HFFc6 (cell line): ENCODE measurements at regions not wholly inside any gene's neighbourhood (a gene's known extent, or its start where the extent isn't known, plus 50 kb on each side); places are given as distances from the start of the nearest gene placed in this dataset.

Experiments used
- DNase-seq: peaks from one replicate; pipeline ENCODE4 v3.0.0-alpha.2; 2018
- H3K27ac Mint-ChIP-seq: 2 replicates; pipeline ENCODE4 v1.8.0; 2020; ENCODE audit warnings: mild to moderate bottlenecking, mixed read lengths
- H3K27me3 Mint-ChIP-seq: 2 replicates; pipeline ENCODE4 v1.8.0; 2021; ENCODE audit warnings: mild to moderate bottlenecking, moderate library complexity, mixed read lengths; ENCODE audit not compliant: insufficient read depth
- H3K36me3 Mint-ChIP-seq: 2 replicates; pipeline ENCODE4 v1.8.0; 2021; ENCODE audit warnings: low read depth, mixed read lengths
- H3K4me1 Mint-ChIP-seq: 2 replicates; pipeline ENCODE4 v1.8.0; 2020; ENCODE audit warnings: low read depth, mixed read lengths
- H3K4me3 Mint-ChIP-seq: 2 replicates; pipeline ENCODE4 v1.8.0; 2020; ENCODE audit warnings: mild to moderate bottlenecking, moderate library complexity, mixed read lengths
- H3K9me3 Mint-ChIP-seq: 2 replicates; pipeline ENCODE4 v1.8.0; 2020; ENCODE audit warnings: mild to moderate bottlenecking, mixed read lengths
- CTCF ChIP-seq: fragments of 200-600 bp; sonication (generic); IDR thresholded peaks from 2 replicates; pipeline ENCODE4 v1.5.0; 2021; ENCODE audit warnings: antibody characterized with exemption, mild to moderate bottlenecking

GRCh38 chr7:68269405-68269804 is 1272.8 kb downstream of the TYW1 start:
- Mint-ChIP-seq H3K27ac (no peak overlapping the region), H3K4me3 (no peak overlapping the region), H3K4me1 (no peaks in the 10 kb centered on the region), H3K9me3 (peaks cover 26% of the 10 kb centered on the region), H3K27me3 (no peaks in the 10 kb centered on the region; the same call in 1 of the 2 replicates), H3K36me3 (peaks cover 5% of the 10 kb centered on the region; the same call in 1 of the 2 replicates)
- no peak for DNase-seq
- no peak for TF ChIP-seq CTCF

GRCh38 chr7:68272507-68272906 is 1275.9 kb downstream of the TYW1 start:
- Mint-ChIP-seq H3K36me3 (no peaks in the 10 kb centered on the region), H3K27me3 (no peaks in the 10 kb centered on the region), H3K9me3 (peaks cover 15% of the 10 kb centered on the region), H3K4me1 (no peaks in the 10 kb centered on the region), H3K27ac (no peak overlapping the region), H3K4me3 (no peak overlapping the region)
- DNase-seq = no peak
- no peak for TF ChIP-seq CTCF

- no peak for DNase-seq
- no peak for TF ChIP-seq CTCF
- Mint-ChIP-seq H3K27me3 (no peaks in the 10 kb centered on the region), H3K36me3 (no peaks in the 10 kb centered on the region), H3K4me1 (no peaks in the 10 kb centered on the region), H3K9me3 (peaks cover 31% of the 10 kb centered on the region), H3K4me3 (no peak overlapping the region), H3K27ac (no peak overlapping the region)
Measured at GRCh38 chr7:68276725-68277124, 1280.1 kb downstream of the TYW1 start.

- Mint-ChIP-seq H3K9me3 (peaks cover 44% of the 10 kb centered on the region), H3K36me3 (no peaks in the 10 kb centered on the region), H3K27me3 (no peaks in the 10 kb centered on the region), H3K27ac (no peak overlapping the region), H3K4me1 (no peaks in the 10 kb centered on the region), H3K4me3 (no peak overlapping the region)
- DNase-seq = no peak
- TF ChIP-seq CTCF = no peak
Measured at GRCh38 chr7:68279827-68280400, 1283.3 kb downstream of the TYW1 start.

GRCh38 chr7:68280931-68281330 is 1284.3 kb downstream of the TYW1 start:
- no peak overlapping the region for H3K4me3 Mint-ChIP-seq
- DNase-seq = no peak
- no peaks in the 10 kb centered on the region for H3K4me1 Mint-ChIP-seq
- no peaks in the 10 kb centered on the region for H3K36me3 Mint-ChIP-seq
- peaks cover 51% of the 10 kb centered on the region for H3K9me3 Mint-ChIP-seq
- no peak for TF ChIP-seq CTCF
- no peak overlapping the region for H3K27ac Mint-ChIP-seq
- no peaks in the 10 kb centered on the region for H3K27me3 Mint-ChIP-seq
